ENCODE measurements at regions not wholly inside any gene's neighbourhood (a gene's known extent, or its start where the extent isn't known, plus 50 kb on each side); places are given as distances from the start of the nearest gene placed in this dataset.

- TF ChIP-seq MXI1 (IDR thresholded peaks at IDR 0.05; ENCODE audit: borderline replicate concordance, low read depth, low read length) (no peak), CTCF (conservative IDR thresholded peaks at IDR 0.05; ENCODE audit: low read depth, low read length) (no peak), POLR2A (IDR thresholded peaks at IDR 0.05; ENCODE audit: low read depth, low read length) (no peak), CEBPB (IDR thresholded peaks at IDR 0.05; ENCODE audit: low read depth, low read length) (no peak), ELK1 (IDR thresholded peaks at IDR 0.05; ENCODE audit: borderline replicate concordance, low read depth, low read length) (no peak), SMC3 (IDR thresholded peaks at IDR 0.05; ENCODE audit: low read depth, low read length) (no peak), MAFK (IDR thresholded peaks at IDR 0.05; ENCODE audit: low read depth, low read length) (no peak), RCOR1 (IDR thresholded peaks at IDR 0.05; ENCODE audit: insufficient replicate concordance, low read length) (no peak), BHLHE40 (IDR thresholded peaks at IDR 0.05; ENCODE audit: low read depth, low read length) (no peak), RAD21 (IDR thresholded peaks at IDR 0.05; ENCODE audit: low read length) (no peak), MAZ (IDR thresholded peaks at IDR 0.05; ENCODE audit: borderline replicate concordance, low read depth, low read length) (no peak)
Measured at GRCh38 chr10:8910314-8910713, 855.8 kb downstream of the GATA3 start.

Data from IMR-90 (cell line).